Urothelium cell line (cell line): ENCODE measurements at regions not wholly inside any gene's neighbourhood (a gene's known extent, or its start where the extent isn't known, plus 50 kb on each side); places are given as distances from the start of the nearest gene placed in this dataset.
A peak's percentile ranks its signal among the peaks of the same experiment; 100 is the strongest.
"Not testable (repeated sequence)": the region's sequence is repeated elsewhere in the genome, so short reads cannot be mapped to it uniquely, and the experiment has no call there.

ENCODE experiments used
- DNase-seq: peaks from one replicate; pipeline ENCODE4 v3.0.0; 2011; ENCODE audit warnings: low spot score, mixed read lengths
- FAIRE-seq: peaks from 2 replicates; lab custom pipeline; 2011; peaks lifted over from hg19 to GRCh38; lab: Jason Lieb, UNC

GRCh38 chr6:113055998-113056397 is 708.9 kb downstream of the RFPL4B start:
- FAIRE-seq = no peak
- DNase-seq = no peak

GRCh38 chr6:113057567-113058053 is 710.5 kb downstream of the RFPL4B start:
- DNase-seq (no peak), FAIRE-seq (no peak)

- DNase-seq (no peak), FAIRE-seq (no peak)
Observed at GRCh38 chr6:113060664-113061063, 713.5 kb downstream of the RFPL4B start.

GRCh38 chr6:113065611-113066010 is 718.5 kb downstream of the RFPL4B start:
- DNase-seq = no peak
- FAIRE-seq = no peak

- DNase-seq = no peak
- no peak for FAIRE-seq
Observed at GRCh38 chr6:113067612-113068275, 720.6 kb downstream of the RFPL4B start.

GRCh38 chr6:113068570-113068969 is 721.4 kb downstream of the RFPL4B start:
- FAIRE-seq = no peak
- no peak for DNase-seq

- not testable (repeated sequence) for DNase-seq, FAIRE-seq
Observed at GRCh38 chr6:113070681-113071080, 723.6 kb downstream of the RFPL4B start.

GRCh38 chr6:113073611-113074191 is 726.6 kb downstream of the RFPL4B start:
- no peak for DNase-seq
- FAIRE-seq = no peak

GRCh38 chr6:113076116-113076515 is 729.0 kb downstream of the RFPL4B start:
- FAIRE-seq (no peak), DNase-seq (no peak)

GRCh38 chr6:113076816-113077215 is 729.7 kb downstream of the RFPL4B start:
- DNase-seq (no peak), FAIRE-seq (no peak)

- no peak for DNase-seq
- no peak for FAIRE-seq
Observed at GRCh38 chr6:113077794-113078193, 730.7 kb downstream of the RFPL4B start.

GRCh38 chr6:113078791-113079190 is 731.7 kb downstream of the RFPL4B start:
- FAIRE-seq = no peak

GRCh38 chr6:113082745-113083144 is 735.6 kb downstream of the RFPL4B start:
- no peak for FAIRE-seq
- DNase-seq = no peak

More at GRCh38 chr6:113078791-113079190, 731.7 kb downstream of the RFPL4B start:
- no peak for DNase-seq

- no peak for FAIRE-seq
Observed at GRCh38 chr6:113083947-113084346, 736.8 kb downstream of the RFPL4B start.

GRCh38 chr6:113089056-113089455 is 741.9 kb downstream of the RFPL4B start:
- FAIRE-seq (no peak), DNase-seq (no peak)

More at GRCh38 chr6:113083947-113084346, 736.8 kb downstream of the RFPL4B start:
- no peak for DNase-seq

- DNase-seq (no peak), FAIRE-seq (no peak)
Observed at GRCh38 chr6:113092795-113093194, 745.7 kb downstream of the RFPL4B start.

GRCh38 chr6:113094779-113095178 is 747.6 kb downstream of the RFPL4B start:
- DNase-seq (no peak), FAIRE-seq (no peak)

GRCh38 chr6:113095841-113096240 is 748.7 kb downstream of the RFPL4B start:
- DNase-seq = no peak
- no peak for FAIRE-seq

GRCh38 chr6:113102761-113103160 is 754.4 kb upstream of the MARCKS start:
- no peak for FAIRE-seq
- DNase-seq = no peak

- peak; percentile 15 for DNase-seq
- no peak for FAIRE-seq
Observed at GRCh38 chr6:113103634-113104361, 753.3 kb upstream of the MARCKS start.

- no peak for DNase-seq
- no peak for FAIRE-seq
Observed at GRCh38 chr6:113104541-113104940, 752.6 kb upstream of the MARCKS start.

GRCh38 chr6:113104951-113105350 is 752.2 kb upstream of the MARCKS start:
- no peak for FAIRE-seq
- DNase-seq = no peak
